ENCODE measurements at regions not wholly inside any gene's neighbourhood (a gene's known extent, or its start where the extent isn't known, plus 50 kb on each side); places are given as distances from the start of the nearest gene placed in this dataset.
"Not testable (repeated sequence)": the region's sequence is repeated elsewhere in the genome, so short reads cannot be mapped to it uniquely, and the experiment has no call there.

- H3K4me3 Mint-ChIP-seq; ATAC-seq; CTCF ChIA-PET; H3K4me1 Mint-ChIP-seq; H3K9me3 ChIP-seq (ENCODE audit: control insufficient read depth in 2 of 3, low read length in 3 of 3); POLR2A ChIA-PET; H3K36me3 Mint-ChIP-seq; intact Hi-C loops (cut with micrococcal nuclease); DNase-seq; H3K27ac Mint-ChIP-seq; H3K27me3 ChIP-seq (ENCODE audit: control insufficient read depth in 2 of 2, insufficient read depth in 2 of 2, low read length in 2 of 2); H3K4me3 ChIP-seq (ENCODE audit: low read length); H3K27ac ChIP-seq (ENCODE audit: low read depth, low read length); H3K36me3 ChIP-seq (ENCODE audit: control insufficient read depth in 2 of 3, insufficient read depth in 3 of 3, low read length in 3 of 3); H3K4me1 ChIP-seq (ENCODE audit: control insufficient read depth in 2 of 2, insufficient read depth in 2 of 2, low read length in 2 of 2); H3K9me3 Mint-ChIP-seq: not testable (repeated sequence)
- H3K27me3 Mint-ChIP-seq: peaks cover 0 to 14% (median 5%) of the 10 kb centered on the region in 5 donors
Measured at GRCh38 chr3:63734632-63735031, 82.2 kb downstream of the SNTN start.

- H3K9me3 Mint-ChIP-seq; CTCF ChIA-PET; H3K27ac Mint-ChIP-seq; H3K4me3 ChIP-seq (ENCODE audit: low read length); intact Hi-C loops (cut with micrococcal nuclease); H3K4me1 ChIP-seq (ENCODE audit: control insufficient read depth in 2 of 2, insufficient read depth in 2 of 2, low read length in 2 of 2); H3K27me3 ChIP-seq (ENCODE audit: control insufficient read depth in 2 of 2, insufficient read depth in 2 of 2, low read length in 2 of 2); H3K9me3 ChIP-seq (ENCODE audit: control insufficient read depth in 2 of 3, low read length in 3 of 3); H3K36me3 Mint-ChIP-seq; H3K4me1 Mint-ChIP-seq; POLR2A ChIA-PET; ATAC-seq; DNase-seq; H3K27ac ChIP-seq (ENCODE audit: low read depth, low read length); H3K36me3 ChIP-seq (ENCODE audit: control insufficient read depth in 2 of 3, insufficient read depth in 3 of 3, low read length in 3 of 3); H3K4me3 Mint-ChIP-seq: not testable (repeated sequence)
- H3K27me3 Mint-ChIP-seq: peaks cover 0 to 11% (median under 1%) of the 10 kb centered on the region in 5 donors
Measured at GRCh38 chr3:63736757-63737156, 82.3 kb upstream of the C3orf49 start.

DNA sequence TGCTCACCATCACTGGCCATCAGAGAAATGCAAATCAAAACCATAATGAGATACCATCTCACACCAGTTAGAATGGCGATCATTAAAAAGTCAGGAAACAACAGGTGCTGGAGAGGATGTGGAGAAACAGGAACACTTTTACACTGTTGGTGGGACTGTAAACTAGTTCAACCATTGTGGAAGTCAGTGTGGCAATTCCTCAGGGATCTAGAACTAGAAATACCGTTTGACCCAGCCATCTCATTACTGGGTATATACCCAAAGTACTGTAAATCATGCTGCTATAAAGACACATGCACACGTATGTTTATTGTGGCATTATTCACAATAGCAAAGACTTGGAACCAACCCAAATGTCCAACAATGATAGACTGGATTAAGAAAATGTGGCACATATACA is 80.5 kb upstream of the C3orf49 start:
- H3K4me1 Mint-ChIP-seq; DNase-seq; H3K27ac Mint-ChIP-seq; ATAC-seq; H3K9me3 Mint-ChIP-seq; H3K27ac ChIP-seq (ENCODE audit: low read depth, low read length); H3K36me3 Mint-ChIP-seq; H3K9me3 ChIP-seq (ENCODE audit: control insufficient read depth in 2 of 3, low read length in 3 of 3); H3K36me3 ChIP-seq (ENCODE audit: control insufficient read depth in 2 of 3, insufficient read depth in 3 of 3, low read length in 3 of 3); H3K4me1 ChIP-seq (ENCODE audit: control insufficient read depth in 2 of 2, insufficient read depth in 2 of 2, low read length in 2 of 2); CTCF ChIA-PET; POLR2A ChIA-PET; H3K27me3 Mint-ChIP-seq; H3K4me3 Mint-ChIP-seq; intact Hi-C loops (cut with micrococcal nuclease); H3K4me3 ChIP-seq (ENCODE audit: low read length); H3K27me3 ChIP-seq (ENCODE audit: control insufficient read depth in 2 of 2, insufficient read depth in 2 of 2, low read length in 2 of 2): not testable (repeated sequence)

DNA sequence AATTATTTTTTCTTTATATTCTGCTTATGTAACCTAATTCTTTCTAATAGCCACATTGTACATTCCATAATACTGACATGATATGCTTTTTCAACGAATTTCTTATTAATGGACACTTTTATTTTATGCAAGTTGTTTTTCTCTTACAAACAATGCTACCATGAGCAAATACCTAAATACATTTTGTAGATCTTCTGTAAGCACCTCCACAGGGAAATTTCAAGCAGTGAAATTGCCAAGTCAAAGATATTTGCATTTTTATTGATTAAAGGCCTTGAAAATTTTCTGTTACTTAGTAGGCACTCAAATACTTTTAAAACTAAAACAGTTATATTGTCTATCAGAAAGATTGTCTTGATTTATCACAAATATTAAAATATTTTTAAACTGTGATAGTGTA is 79.6 kb upstream of the C3orf49 start:
- ChIA-PET POLR2A (no interaction called here), CTCF (no interaction called here)
- no peak overlapping the region for H3K27ac ChIP-seq (ENCODE audit: low read depth, low read length)
- H3K27me3 Mint-ChIP-seq: peaks cover 0 to 9% (median 0%) of the 10 kb centered on the region in 5 donors
- no peaks in the 10 kb centered on the region for H3K4me1 ChIP-seq (ENCODE audit: control insufficient read depth in 2 of 2, insufficient read depth in 2 of 2, low read length in 2 of 2)
- H3K4me3 Mint-ChIP-seq: no peak overlapping the region
- no peaks in the 10 kb centered on the region for H3K36me3 ChIP-seq (ENCODE audit: control insufficient read depth in 2 of 3, insufficient read depth in 3 of 3, low read length in 3 of 3)
- no peaks in the 10 kb centered on the region for H3K4me1 Mint-ChIP-seq
- no peak for DNase-seq
- H3K9me3 Mint-ChIP-seq: peaks cover 0 to 6% (median 0%) of the 10 kb centered on the region in 11 donors
- no peaks in the 10 kb centered on the region for H3K27me3 ChIP-seq (ENCODE audit: control insufficient read depth in 2 of 2, insufficient read depth in 2 of 2, low read length in 2 of 2)
- ATAC-seq: no peak
- intact Hi-C loops (cut with micrococcal nuclease): no loop called here
- no peaks in the 10 kb centered on the region for H3K9me3 ChIP-seq (ENCODE audit: control insufficient read depth in 2 of 3, low read length in 3 of 3)
- no peak overlapping the region for H3K27ac Mint-ChIP-seq
- no peaks in the 10 kb centered on the region for H3K36me3 Mint-ChIP-seq
- no peak overlapping the region for H3K4me3 ChIP-seq (ENCODE audit: low read length)

GRCh38 chr3:63740116-63740515 is 79.0 kb upstream of the C3orf49 start:
- no peak overlapping the region for H3K4me3 Mint-ChIP-seq
- Histone ChIP-seq H3K27me3 (ENCODE audit: control insufficient read depth in 2 of 2, insufficient read depth in 2 of 2, low read length in 2 of 2) (no peaks in the 10 kb centered on the region), H3K4me1 (ENCODE audit: control insufficient read depth in 2 of 2, insufficient read depth in 2 of 2, low read length in 2 of 2) (no peaks in the 10 kb centered on the region), H3K27ac (ENCODE audit: low read depth, low read length) (no peak overlapping the region), H3K4me3 (ENCODE audit: low read length) (no peak overlapping the region), H3K36me3 (ENCODE audit: control insufficient read depth in 2 of 3, insufficient read depth in 3 of 3, low read length in 3 of 3) (no peaks in the 10 kb centered on the region), H3K9me3 (ENCODE audit: control insufficient read depth in 2 of 3, low read length in 3 of 3) (no peaks in the 10 kb centered on the region)
- POLR2A ChIA-PET: no interaction called here
- H3K4me1 Mint-ChIP-seq: no peaks in the 10 kb centered on the region
- intact Hi-C loops (cut with micrococcal nuclease): no loop called here
- DNase-seq (no peak), ATAC-seq (no peak)
- CTCF ChIA-PET: no interaction called here
- peaks cover 0 to 5% (median 0%) of the 10 kb centered on the region in 11 donors for H3K9me3 Mint-ChIP-seq
- no peaks in the 10 kb centered on the region for H3K36me3 Mint-ChIP-seq
- no peak overlapping the region for H3K27ac Mint-ChIP-seq
- H3K27me3 Mint-ChIP-seq: peaks cover 0 to 5% (median 0%) of the 10 kb centered on the region in 5 donors

DNA sequence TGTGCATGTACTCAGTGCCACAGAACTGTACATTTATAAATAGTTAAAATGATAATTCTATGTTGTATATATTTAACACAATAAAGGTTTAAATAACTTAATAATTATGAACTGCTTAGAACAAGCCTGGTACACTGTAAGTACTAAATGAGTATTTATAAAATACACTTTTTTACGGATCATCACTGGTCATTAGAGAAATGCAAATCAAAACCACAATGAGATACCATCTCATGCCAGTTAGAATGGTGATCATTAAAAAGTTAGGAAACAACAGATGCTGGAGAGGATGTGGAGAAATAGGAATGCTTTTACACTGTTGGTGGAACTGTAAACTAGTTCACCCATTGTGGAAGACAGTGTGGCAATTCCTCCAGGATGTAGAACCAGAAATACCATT is 74.4 kb upstream of the C3orf49 start:
- DNase-seq; H3K36me3 ChIP-seq (ENCODE audit: control insufficient read depth in 2 of 3, insufficient read depth in 3 of 3, low read length in 3 of 3); CTCF ChIA-PET; ATAC-seq; H3K36me3 Mint-ChIP-seq; H3K27me3 ChIP-seq (ENCODE audit: control insufficient read depth in 2 of 2, insufficient read depth in 2 of 2, low read length in 2 of 2); H3K27ac ChIP-seq (ENCODE audit: low read depth, low read length); H3K27ac Mint-ChIP-seq; H3K4me1 ChIP-seq (ENCODE audit: control insufficient read depth in 2 of 2, insufficient read depth in 2 of 2, low read length in 2 of 2); H3K4me3 Mint-ChIP-seq; H3K4me3 ChIP-seq (ENCODE audit: low read length); POLR2A ChIA-PET; H3K9me3 ChIP-seq (ENCODE audit: control insufficient read depth in 2 of 3, low read length in 3 of 3); intact Hi-C loops (cut with micrococcal nuclease); H3K27me3 Mint-ChIP-seq; H3K4me1 Mint-ChIP-seq: not testable (repeated sequence)
- H3K9me3 Mint-ChIP-seq: peaks cover 0 to 21% (median 6%) of the 10 kb centered on the region in 11 donors

GRCh38 chr3:63745757-63746156 is 73.3 kb upstream of the C3orf49 start:
- no peak overlapping the region for H3K27ac Mint-ChIP-seq
- Histone ChIP-seq H3K9me3 (ENCODE audit: control insufficient read depth in 2 of 3, low read length in 3 of 3) (no peaks in the 10 kb centered on the region), H3K4me3 (ENCODE audit: low read length) (no peak overlapping the region), H3K36me3 (ENCODE audit: control insufficient read depth in 2 of 3, insufficient read depth in 3 of 3, low read length in 3 of 3) (no peaks in the 10 kb centered on the region), H3K27ac (ENCODE audit: low read depth, low read length) (no peak overlapping the region), H3K4me1 (ENCODE audit: control insufficient read depth in 2 of 2, insufficient read depth in 2 of 2, low read length in 2 of 2) (no peaks in the 10 kb centered on the region), H3K27me3 (ENCODE audit: control insufficient read depth in 2 of 2, insufficient read depth in 2 of 2, low read length in 2 of 2) (no peaks in the 10 kb centered on the region)
- peaks cover 0 to 5% (median 0%) of the 10 kb centered on the region in 5 donors for H3K36me3 Mint-ChIP-seq
- peaks cover 0 to 21% (median 6%) of the 10 kb centered on the region in 11 donors for H3K9me3 Mint-ChIP-seq
- intact Hi-C loops (cut with micrococcal nuclease): no loop called here
- ChIA-PET POLR2A (no interaction called here), CTCF (no interaction called here)
- ATAC-seq: no peak
- no peaks in the 10 kb centered on the region for H3K4me1 Mint-ChIP-seq
- no peak for DNase-seq
- no peak overlapping the region for H3K4me3 Mint-ChIP-seq
- peaks cover 0 to 5% (median 0%) of the 10 kb centered on the region in 5 donors for H3K27me3 Mint-ChIP-seq

All from naive thymus-derived CD4-positive, alpha-beta T cell (primary cell).